GM19468 (cell line): ENCODE measurements at regions not wholly inside any gene's neighbourhood (a gene's known extent, or its start where the extent isn't known, plus 50 kb on each side); places are given as distances from the start of the nearest gene placed in this dataset.
"Not testable (repeated sequence)": the region's sequence is repeated elsewhere in the genome, so short reads cannot be mapped to it uniquely, and the experiment has no call there.

ENCODE experiments used
- ATAC-seq: cut with Tn5 transposase; IDR thresholded peaks from one replicate; pipeline ENCODE4 v1.9.1; 2021; ENCODE audit warnings: mild to moderate bottlenecking, moderate library complexity, moderate number of reproducible peaks; ENCODE audit not compliant: unreplicated experiment; ENCODE audit errors: extremely low read depth

- no peak for ATAC-seq
These were observed 655.3 kb downstream of the SH3BGRL start for GRCh38 chrX:81857192-81857591.

GRCh38 chrX:81866873-81867272 lies 665.0 kb downstream of the SH3BGRL start:
- no peak for ATAC-seq

DNA sequence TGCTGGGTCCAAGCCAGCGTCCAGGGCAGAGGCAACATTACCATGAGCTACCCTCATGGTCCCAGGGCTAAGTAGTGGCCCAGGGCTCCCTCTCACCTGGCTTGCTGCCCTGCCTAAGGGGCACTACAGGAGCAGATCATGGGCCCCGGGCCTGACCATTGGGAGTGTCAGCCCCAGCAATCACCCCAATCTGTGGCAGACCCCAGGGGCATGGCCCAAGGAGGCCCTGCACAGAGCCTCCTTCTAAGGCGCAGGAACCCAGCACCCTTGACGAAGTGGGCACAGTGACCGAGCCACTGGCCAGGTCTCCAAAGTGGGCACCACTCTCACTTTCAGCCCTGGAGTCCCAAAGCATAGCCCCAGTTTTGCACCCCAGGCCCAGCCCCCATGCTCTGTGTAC lies 667.1 kb downstream of the SH3BGRL start:
- no peak for ATAC-seq

DNA sequence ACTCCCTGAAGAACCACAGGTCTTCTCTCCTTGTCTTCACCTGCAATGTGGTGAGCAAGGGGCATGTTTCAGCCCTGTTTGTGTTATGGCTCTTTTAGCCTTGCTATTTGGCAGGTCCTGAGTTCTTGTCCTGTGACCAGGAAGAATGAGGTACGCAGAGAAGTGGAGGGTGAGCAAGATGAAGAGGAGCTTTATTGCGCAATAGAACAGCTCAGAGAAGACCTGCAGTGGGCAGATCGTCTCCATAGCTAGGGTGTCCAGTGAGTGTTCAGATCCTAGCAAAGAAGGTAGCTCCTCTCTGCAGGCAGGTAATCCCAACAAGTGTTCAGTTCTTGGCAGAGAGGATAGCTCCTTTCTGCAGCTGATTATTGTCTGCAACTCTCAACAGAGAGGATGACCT lies 672.9 kb downstream of the SH3BGRL start:
- ATAC-seq: no peak

GRCh38 chrX:81875800-81876199 lies 673.9 kb downstream of the SH3BGRL start:
- ATAC-seq: no peak

GRCh38 chrX:81876437-81876836 lies 674.5 kb downstream of the SH3BGRL start:
- no peak for ATAC-seq

- no peak for ATAC-seq
These were observed 688.6 kb downstream of the SH3BGRL start for GRCh38 chrX:81890521-81890920.

GRCh38 chrX:81900522-81900921 lies 698.6 kb downstream of the SH3BGRL start:
- ATAC-seq: no peak

GRCh38 chrX:81925812-81926211 lies 723.9 kb downstream of the SH3BGRL start:
- no peak for ATAC-seq

- ATAC-seq: not testable (repeated sequence)
These were observed 744.0 kb downstream of the SH3BGRL start for GRCh38 chrX:81945911-81946310.

GRCh38 chrX:81957318-81957717 lies 755.4 kb downstream of the SH3BGRL start:
- no peak for ATAC-seq

- ATAC-seq: peak; percentile 68
These were observed 756.1 kb downstream of the SH3BGRL start for GRCh38 chrX:81957900-81958545.

- no peak for ATAC-seq
These were observed 758.1 kb downstream of the SH3BGRL start for GRCh38 chrX:81959964-81960363.

GRCh38 chrX:81974413-81974812 lies 772.5 kb downstream of the SH3BGRL start:
- ATAC-seq: not testable (repeated sequence)

DNA sequence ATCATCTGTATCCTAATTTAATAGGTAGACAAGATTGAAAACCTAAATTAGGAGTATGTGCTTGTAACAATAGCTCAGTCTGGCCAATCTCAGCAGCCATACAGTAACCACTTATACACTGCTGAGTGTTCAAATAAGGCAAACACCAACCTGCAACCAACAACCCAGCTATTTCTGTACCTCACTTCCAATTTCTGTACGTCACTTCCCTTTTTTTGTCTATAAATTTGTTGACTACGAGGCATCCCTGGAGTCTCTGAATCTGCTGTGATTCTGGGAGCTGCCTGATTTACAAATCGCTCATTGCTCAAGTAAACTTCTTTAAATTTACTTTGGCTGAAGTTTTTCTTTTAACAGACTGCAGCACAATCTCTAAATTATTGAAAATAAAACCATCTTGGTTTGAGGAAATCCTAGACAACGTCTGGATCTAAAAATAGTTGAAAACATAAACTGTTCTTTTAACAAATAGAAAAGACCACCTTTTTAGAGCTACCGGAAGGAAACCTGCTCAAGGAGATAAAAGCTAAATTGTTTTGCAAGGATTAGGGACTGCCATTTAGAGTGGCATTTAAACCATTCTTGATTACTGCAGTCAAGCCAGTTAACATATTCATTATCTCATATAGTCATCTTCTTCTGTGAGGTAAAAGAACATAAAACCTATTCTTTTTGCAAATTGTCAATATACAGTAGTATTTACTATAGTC lies 778.1 kb downstream of the SH3BGRL start:
- ATAC-seq: no peak

DNA sequence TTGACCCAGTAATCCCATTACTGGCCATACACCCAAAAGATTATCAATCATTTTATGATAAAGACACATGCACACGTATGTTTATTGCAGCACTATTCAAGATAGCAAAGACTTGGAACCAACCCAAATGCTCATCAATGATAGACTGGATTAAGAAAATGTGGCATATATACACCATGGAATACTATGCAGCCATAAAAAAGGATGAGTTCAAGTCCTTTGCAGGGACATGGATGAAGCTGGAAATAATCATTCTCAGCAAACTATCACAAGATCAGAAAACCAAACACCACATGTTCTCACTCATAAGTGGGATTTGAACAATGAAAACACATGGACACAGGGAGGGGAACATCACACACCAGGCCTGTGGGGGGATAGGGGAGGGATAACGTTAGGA lies 785.3 kb downstream of the SH3BGRL start:
- ATAC-seq: not testable (repeated sequence)

DNA sequence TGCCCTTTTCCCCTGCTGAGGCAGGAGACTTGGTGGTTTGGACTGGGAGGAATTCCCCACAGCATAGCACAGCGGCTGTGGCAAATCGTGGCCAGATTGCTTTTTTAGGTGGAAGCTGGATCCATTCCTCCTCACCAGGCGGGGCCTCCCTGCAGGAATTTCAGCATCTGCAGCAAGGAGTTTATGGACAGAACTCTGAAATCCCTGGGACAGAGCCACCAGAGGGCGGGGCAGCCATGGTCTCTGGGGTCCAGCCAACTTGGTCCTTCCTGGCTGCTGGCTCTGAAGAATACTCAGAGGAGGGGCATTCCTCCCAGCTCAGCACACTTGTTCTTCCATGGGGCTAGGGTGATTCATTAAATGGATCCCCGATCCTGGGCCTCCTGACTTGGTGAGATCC lies 794.3 kb downstream of the SH3BGRL start:
- no peak for ATAC-seq

DNA sequence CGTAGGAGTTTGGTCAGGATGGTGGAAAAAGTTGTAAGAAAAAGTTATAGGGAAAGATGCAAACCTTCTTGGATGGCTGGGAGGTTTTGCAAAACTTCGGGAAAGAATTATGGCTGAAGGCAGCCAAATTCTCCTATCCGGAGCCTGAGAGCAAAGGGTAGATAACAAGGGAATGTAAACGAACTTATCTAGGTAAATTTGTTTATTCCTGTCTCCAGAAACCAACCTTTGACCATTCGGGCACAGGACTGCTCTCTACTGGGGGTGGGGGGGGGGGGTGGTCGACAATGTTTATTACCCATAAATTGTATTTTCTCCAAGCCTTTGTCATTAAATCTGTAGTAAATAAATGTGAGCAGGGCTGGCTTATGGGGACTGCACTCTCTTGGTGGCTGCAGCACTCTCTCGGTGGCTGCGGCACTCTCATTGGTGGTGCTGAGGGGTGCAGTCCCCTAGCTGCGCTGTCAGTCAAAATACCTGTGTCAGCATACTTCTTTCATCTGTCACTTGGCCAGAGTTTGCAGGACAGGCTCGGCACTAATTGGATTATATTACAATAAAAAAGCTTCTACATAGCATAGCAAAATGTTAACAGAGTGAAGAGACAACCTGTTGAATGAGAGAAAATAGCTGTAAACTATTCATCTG lies 827.8 kb downstream of the SH3BGRL start:
- no peak for ATAC-seq

GRCh38 chrX:82031250-82031649 lies 829.3 kb downstream of the SH3BGRL start:
- ATAC-seq: no peak

DNA sequence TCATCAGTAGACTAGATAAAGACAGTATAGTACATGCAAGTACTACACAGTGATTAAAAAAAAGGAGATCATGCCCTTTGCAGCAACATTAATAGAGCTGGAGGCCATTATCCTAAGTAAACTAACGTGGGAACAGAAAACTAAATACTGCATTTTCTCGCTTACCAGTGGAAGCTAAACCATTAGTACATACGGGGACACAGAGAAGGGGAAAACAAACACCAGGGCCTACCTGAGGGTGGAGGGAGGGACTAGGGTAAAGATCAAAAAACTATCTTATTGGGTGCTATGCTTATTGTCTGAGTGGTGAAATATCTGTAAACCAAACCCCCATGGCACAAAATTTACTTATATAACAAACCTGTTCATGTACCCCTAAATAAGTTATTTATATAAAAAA lies 836.9 kb downstream of the SH3BGRL start:
- ATAC-seq: no peak

DNA sequence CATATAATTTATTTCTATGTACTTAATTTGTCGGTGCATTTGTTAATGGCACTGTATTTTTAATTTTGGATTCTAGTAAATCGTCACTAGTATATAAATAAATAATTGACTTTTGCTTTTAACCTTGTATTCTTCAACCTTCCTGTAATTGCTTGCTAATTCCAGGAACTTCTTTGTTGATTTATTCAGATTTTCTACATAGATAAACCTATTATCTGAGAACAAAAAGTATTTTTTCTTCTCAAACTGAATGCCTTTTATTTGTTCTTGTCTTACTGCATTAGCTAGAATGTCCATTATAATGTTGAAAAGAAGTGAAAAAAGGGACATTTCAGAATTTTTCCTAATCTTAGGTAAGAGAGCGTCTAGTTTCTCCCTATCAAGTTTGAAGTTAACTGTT lies 839.1 kb downstream of the SH3BGRL start:
- no peak for ATAC-seq
